Stimulated activated CD4-positive, alpha-beta T cell treated with anti-CD3 and anti-CD28 coated beads, Interleukin-1b, Interleukin-23, amount 100 ng/mL, for 1 hour (primary cell): ENCODE measurements at regions not wholly inside any gene's neighbourhood (a gene's known extent, or its start where the extent isn't known, plus 50 kb on each side); places are given as distances from the start of the nearest gene placed in this dataset.

Experiments used
- DNase-seq, 2 donors: peaks; one replicate each; pipeline ENCODE4 v3.0.0-alpha.2; 2020; ENCODE audit warnings: low read depth in 2 of 2

DNA sequence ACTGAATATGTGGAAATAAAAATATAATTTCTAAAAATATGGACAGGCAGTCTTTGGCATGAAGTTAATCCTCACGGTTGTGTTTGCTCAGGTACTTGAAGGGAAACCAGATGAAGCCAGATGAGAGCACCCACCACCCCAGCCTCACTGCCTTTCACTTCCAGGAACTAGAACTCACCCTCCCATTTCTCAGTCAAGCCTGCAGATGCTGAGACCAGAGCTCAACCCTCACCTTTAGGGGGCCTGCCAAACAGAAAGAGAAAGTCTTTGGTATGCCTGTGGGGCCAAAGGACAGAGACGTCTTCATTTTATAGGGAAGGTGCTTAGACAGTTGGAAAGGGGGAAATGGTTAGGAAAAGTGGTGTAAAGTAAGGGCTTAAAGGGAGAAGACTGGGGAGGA lies 252.8 kb upstream of the PLET1 start:
- no peak for DNase-seq

DNA sequence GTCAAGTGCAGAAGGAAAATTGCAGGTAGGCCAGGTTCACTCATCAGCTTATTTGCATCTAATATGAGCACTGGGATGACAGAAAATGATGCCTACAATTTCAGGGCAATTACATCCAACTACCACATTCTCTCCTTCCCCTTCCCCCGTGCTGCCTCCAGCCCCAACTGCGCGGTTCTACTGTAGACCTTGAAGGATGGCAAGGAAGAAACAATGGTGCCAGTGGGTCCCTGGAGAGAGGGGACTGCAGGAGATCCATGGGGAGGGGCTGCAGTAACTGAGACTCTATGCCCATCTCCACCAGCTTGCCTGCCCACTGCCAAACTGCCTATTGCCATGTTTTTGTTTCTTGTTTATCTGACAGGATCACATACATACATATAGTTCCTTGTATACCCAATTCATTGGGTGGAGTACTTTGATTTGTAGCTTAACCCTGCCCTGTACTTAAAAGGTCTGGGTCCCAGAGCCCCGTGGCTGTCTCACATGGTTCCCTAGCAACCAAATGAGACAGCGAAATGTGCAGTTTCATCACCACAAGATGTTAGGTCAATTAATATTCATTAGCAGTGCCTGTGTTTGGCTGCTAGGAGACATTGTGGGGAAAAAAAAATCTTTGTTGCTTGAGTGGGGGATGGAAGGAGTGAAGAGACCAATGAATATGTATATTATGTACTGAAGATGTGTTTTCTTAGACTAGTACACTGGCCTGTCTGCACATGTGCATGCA lies 253.5 kb upstream of the PLET1 start:
- no peak for DNase-seq

DNA sequence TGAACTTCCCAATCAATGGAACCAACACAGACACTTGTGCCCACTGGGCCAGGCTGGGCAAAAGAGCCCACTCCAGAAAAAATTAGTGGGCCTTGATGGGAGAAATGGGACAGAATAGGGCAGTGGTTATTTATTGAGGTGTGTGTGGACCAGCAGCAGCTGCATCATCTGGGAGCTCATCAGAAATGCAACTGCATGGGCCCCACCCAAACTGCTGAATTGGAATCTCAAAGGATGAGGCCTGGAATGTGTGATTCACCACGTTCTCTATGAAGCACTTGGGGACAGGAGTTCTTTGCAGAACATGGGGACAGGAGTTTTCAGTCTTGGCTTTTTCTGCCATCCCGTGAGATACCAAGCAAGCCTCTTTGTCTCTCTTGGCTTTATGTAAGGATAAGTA lies 255.6 kb upstream of the PLET1 start:
- DNase-seq = no peak

DNA sequence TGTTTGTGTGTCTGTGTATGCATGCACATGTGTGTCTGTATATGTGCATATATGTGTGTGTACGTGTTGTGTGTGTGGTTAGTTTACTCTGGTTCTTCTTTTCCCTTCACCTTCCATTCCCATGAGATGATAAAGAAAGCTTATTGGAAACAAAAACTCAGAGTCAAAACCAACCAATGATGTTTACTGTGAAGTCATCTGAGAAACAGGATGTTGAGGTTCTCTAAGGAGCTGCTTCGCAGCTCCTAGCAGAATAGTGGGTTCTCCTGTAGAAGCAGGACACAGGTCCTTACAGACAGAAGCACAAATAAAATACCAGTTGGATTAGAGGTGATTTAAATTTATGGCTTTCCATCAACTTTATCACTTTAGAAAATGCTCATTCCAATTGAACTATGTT lies 256.1 kb upstream of the PLET1 start:
- DNase-seq = no peak

DNA sequence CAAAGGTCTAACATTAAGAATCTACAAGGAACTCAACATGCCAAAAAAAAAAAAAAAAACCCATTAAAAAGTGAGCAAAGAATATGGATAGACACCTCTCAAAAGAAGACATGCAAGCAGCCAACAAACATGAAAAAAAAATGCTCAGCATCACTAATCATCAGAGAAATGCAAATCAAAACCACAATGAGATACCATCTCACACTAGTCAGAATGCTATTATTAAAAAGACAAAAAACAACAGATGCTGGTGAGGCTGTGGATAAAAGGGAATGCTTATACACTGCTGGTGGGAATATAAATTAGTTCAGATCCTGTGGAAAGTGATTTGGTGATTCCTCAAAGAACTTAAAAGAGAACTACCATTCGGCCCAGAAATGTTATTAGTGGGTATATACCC lies 257.7 kb upstream of the PLET1 start:
- no peak for DNase-seq

DNA sequence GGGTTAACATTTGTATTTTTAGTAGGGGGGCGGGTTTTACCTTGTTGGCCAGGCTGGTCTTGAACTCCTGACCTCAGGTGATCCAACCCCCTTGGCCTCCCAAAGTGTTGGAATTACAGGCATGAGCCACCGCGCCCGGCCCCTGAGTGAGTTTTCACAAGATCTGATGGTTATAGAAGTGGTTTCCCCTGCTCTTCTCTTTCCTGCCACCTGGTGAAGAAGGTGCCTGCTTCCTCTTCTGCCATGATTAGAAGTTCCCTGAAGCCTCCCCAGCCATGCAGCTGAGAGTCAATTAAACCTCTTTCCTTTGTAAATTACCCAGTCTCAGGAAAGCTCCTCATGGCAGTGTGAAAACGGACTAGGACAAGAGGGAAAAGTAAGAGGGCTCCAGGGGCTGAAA lies 259.1 kb upstream of the PLET1 start:
- no peak for DNase-seq

DNA sequence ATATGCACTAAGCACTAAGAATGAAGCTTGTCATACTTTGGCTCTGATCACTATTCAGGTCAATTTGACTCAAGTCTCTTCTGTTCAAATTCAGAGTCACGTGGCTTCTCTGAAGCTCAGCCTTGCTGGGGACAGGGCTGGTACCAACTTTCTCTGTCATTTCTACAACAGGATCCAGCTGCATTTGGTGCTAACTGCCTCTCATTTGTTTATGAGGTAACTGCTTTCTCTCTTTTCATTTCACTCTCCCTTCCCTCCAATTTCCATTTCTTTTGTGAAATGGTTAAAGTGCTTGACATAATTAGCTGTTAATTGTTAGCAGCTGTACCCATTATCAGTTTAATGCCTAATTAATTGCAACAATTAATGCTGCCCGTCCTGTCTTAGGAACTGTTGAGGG lies 259.7 kb upstream of the PLET1 start:
- no peak for DNase-seq

DNA sequence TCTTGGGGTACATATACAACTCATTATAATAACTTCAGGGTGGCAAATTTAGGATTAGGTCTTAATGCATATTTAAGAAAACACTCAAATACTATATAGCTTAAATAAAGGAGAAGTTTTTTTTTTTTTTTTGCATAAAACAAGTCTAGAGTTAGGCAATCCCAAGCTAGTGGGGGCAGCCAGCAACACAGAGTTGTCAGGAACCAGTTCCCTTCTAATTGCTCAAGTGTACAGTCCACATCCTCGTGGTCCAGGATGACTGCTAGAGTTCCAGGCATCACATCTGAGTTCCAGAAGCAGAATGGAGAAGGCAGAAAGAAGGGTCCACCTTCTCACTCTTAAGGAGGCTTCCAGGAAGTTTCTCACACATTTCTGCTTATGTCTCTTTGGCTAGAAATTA lies 261.9 kb upstream of the PLET1 start:
- no peak for DNase-seq

DNA sequence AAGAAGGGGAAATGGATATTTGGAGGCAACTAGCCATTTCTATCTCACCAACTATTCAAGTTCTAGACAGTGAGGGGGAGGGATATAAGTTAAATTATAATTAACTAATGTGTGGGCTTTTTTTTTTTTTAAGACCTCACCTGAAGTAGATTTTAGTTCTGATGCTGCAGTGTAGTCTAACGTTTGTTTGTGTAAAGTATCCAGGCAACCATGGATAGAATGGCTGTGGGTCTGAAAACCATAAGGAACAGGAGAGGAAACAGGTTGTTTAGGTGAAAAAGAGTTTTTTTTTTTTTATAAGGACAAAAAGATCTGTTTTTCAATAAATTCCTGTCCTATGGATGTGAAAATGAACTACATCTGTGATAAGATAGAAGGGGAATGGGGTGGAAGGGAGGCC lies 262.4 kb upstream of the PLET1 start:
- no peak for DNase-seq

DNA sequence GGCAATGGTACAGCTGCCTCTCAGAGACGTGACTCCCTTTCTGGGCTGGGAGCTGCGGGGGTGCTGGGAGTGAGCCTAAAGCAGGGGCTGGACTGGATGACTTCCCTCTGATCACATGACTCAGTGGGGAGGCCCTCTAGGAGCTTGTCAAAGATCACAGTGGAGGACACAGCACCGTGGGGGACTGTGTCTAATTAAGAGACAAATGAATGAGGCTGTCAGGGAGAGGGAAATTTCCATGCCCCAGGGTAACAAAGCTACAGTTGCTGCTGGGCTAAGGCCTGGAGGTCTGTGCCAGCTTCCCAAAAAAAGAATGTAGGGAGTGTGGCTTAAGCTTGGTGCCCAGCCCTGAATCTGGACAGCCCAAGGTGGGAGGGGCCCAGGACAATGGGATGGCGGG lies 262.8 kb upstream of the PLET1 start:
- no peak for DNase-seq

DNA sequence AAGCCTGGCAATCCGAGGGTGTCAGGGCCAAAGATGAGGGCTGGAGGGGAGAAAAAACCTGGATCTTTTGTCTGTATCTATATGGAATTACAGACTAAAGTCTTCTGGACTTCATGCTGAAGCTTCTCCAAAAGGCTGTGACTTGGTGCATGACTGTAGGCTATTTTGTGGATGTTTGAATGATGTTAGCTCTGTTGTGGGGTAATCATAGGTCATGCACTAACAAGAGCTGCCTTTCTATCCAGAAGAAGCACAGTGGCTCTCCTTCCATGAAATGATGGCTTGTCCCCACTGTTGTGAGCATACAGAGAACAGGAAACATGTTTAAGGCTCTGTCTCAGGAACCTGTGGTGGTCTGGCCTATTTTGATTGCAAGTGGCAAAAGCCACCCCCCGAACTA lies 263.3 kb upstream of the PLET1 start:
- no peak for DNase-seq

DNA sequence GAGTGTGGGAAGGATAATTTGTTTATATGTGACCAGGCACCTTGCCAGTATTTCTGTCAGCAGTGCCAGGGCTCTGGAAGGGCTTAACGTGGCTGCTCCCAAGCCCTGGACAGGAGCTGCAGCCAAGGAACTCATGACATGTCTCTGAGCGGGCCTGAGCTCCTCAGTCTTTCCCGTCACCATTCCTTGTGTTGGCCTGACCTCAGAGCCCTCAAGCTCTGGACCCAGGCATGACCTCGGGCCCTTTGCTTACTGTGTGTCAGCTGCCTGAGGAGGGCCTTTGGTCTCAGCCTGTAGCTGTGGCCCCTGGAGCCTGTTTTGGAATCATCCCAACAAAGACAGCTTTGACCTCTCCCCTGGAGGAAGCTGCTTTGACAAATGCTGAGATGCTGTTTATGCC lies 264.1 kb upstream of the PLET1 start:
- DNase-seq = no peak

DNA sequence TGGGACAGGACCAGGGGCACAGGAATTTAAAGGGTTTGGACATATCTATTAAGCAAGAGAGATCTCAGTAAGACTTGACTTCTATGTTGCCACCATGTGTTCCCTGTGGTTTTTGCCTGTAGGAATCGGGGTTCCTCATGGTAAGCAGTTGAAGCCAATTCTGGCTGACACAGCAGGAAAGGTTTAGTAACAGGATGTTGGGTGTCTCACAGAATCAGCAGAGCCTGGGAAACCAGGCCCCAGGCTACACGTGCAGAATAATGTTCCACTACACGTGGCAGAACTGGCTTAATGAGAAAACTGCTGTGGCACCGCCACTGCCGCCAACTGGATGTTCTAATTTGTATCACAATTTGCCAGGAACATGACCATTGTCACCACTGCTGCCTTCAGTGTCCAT lies 264.6 kb upstream of the PLET1 start:
- no peak for DNase-seq

DNA sequence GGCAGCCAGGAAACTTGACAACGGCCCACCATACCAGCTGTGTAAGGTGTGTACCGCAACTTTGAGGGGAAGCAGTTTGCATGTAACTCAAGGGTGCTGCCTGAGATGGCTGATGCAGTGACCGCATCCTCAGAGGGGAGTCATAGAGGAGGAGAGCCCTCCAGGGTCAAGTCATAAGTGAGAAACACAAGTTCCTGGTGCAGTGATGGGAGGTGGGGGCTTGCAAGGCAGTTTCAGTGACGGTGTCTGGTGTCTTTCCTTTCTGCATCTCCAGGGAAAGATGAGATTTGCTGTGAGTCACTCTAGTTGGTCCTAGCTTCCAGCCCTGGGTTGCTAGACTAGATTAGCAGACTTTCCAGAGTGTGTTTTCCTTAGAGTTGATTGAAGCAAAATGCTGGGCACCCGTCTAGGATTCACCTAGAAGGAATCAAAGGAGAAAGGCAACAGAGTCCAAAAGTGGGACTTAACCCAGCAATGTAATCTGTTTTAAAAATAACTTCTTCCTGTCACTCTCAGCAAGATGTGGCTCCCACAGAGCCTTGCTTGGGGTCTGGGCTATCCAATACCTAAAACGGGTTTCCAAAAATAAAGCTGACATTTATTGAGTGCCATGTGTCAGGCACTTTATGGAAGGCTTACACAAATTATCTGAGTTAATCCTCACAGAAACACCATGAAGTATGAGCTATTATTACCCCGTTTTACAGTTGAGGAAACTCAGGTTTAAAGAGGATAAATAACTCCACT lies 265.4 kb upstream of the PLET1 start:
- no peak for DNase-seq

DNA sequence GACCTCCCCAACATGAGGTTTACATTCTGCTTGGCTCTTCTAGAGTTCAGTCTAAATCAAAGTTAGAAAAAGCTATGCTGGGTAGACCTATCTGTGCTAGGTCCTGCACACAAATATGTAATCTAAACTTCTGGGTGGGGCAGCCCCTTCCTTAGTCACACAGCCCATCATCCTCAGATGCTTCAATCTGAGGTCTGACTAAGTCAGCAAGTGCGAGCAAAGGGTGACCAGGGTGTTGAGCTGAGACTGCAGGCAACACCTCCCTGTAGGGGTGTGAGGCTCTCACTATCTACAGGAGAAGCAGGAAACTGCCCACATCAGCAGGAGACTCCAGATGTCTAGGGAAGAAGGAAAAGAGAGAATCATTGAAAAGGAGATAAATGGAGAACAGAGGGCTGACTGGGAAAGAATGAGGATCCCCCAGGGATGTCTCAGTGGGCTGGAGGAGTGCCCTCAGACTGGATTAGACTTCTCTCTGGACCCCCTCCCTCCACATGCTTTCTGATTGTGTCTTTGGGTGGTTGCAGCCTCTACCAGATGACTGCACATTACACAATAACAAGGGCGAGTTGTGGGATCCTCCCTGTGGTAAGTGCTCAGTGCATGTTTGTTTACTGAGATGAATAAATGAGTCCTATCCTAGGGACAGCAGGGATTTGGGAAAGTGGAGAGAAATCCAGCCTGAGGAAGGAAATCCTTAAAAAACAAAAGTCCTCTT lies 266.2 kb upstream of the PLET1 start:
- no peak for DNase-seq

DNA sequence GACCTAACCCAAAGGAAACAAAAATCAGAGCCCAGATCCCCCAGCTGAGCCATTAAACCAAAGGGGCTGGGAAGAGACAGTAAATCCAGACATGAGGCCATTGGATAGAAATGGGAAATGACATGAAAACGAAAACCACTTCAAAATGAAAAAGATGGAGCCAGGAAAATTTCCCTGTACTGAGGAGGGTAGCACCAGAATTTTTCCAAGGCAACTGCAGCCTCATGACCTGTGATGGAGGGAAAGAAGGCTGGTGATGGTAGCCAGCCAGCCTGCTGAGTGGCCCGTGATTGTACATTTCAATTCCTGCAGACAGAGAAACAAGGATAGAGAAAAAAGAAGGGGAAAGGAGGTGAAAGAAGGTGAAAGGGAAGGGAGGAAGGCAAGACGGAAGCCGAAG lies 268.4 kb upstream of the PLET1 start:
- DNase-seq = no peak

DNA sequence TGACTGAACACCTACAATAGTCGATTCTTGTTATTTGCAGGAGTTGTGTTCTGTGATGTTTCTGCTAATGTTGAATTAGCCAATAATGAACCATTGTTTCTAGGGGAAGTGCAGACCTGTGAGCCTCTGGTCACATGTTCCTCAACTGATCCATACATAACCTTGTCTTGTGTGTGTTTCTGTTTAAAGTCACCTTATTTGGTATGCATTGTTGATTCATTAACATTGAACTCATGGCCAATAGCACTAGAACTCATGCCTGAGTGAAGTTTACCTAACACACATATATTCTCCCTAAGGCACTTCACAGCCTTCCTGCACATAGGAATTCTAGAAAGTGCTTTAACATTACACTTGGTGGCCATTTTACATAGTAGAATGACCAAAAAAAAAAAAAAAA lies 271.8 kb upstream of the PLET1 start:
- no peak for DNase-seq

DNA sequence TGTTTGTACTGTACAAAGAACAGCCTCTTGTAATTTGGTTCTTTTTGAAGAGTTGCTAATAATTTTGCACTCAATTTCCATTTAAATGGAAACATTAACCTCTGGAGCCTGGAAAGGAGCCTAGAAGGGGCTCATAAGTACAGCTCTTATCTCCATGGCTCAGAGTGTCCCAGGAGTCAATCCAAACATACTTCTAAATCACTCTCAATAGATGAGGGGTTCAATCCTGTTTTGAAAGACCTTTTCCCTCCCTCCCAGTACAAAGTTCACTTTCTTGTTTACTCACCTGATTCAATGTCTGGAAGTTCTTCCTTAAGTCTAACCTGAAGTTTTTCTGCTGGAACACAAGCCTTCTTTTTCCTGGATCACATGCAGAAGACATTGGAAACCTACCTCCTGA lies 273.0 kb upstream of the PLET1 start:
- DNase-seq = no peak

DNA sequence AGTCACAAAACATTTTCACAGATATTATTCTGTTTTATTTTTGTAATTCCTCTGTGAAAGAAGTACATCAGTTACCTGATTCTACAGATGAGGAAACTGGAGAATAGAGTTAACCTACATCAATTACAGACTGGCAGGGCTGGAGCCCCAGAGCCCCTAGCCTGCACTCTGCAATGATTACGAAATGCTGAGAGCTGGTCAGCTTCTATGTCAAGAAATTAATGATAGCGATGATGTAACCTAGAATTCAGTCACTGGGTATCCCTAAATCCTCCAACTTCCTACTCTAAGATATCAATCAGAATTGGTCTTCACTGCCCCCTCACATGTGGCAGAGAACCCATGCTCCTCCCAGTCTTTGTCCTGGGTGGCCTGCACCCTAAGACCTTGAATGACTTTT lies 273.5 kb upstream of the PLET1 start:
- no peak for DNase-seq

DNA sequence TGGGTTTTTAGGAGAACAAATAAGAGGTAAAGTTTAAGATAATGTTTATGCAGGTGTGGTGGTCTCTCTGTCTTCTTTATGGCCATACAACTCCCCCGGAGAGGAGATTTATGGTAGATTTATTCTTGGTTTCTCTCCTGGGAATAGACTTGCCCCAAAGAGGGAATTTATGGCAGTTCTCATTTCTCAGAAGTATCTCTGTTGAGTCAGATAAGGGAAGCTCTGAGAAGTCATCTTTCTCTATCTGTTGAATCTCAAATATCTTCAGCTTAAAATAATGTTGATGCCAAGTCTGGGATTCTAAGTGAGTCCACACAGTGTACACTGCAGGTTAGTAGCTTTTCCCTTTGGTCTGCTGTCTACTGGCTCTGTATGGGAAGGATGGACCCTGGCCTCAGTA lies 276.4 kb upstream of the PLET1 start:
- DNase-seq = no peak

DNA sequence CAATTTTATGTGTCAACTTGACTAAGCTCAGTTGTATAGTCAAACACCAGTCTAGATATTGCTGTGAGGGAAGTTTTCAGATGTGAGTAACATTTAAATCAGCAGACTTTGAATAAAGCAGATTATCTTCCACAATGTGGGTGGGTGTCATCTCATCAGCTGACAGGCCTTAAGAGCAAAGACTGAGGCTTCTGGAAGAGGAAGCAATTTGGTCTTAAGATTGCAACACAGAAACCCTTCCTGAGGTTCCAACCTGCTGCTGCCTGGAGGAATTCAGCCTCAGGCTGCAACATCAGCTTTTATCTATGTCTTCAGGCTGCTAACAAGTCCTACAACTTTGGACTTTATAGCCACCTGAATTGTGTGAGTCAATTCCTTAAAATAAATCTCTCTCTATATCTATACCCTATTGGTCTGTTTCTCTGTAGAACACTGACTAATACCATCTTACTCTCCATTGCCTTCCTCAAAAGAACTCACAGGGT lies 277.2 kb upstream of the PLET1 start:
- no peak for DNase-seq

DNA sequence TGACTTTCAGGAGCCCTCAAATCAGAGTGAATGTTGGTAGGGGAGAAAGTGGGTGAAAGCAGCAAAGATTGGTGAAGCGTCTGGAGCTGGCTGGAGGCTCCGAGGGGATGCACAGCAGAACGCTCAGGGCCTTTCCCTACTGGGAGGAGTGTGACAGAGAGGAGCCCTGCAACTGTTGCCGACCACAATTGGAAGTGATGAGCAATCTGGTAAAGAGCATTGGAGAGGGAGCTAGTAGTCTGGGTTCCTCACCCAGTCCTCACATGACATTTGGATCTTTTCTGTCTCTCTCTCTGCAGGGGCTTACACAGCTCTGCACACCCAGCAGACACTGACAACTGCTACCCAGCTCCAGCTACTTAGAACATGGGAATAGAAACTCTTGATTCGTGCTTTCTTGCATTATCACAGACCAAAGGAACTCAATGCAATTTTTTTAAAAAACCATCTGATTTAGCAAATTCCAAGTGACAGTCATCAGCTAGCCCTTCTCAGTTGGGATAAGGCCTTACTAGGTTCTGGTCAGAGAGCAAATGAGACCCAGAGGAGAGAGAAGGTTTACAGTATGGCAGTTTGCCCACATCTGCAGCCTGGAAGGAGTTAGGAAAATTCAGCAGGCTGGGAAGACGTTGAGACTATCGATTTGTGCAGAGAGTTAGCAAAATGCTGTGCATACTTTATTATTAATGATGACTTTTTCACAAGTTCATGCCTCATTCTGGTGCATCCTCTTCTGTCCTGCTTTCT lies 278.0 kb upstream of the PLET1 start:
- DNase-seq = no peak
